GM12892 (cell line): ENCODE measurements at regions not wholly inside any gene's neighbourhood (a gene's known extent, or its start where the extent isn't known, plus 50 kb on each side); places are given as distances from the start of the nearest gene placed in this dataset.
"Not testable (repeated sequence)": the region's sequence is repeated elsewhere in the genome, so short reads cannot be mapped to it uniquely, and the experiment has no call there.

Experiments used
- POLR2A ChIP-seq: IDR thresholded peaks from 2 replicates; pipeline ENCODE4 v1.6.1; 2011; ENCODE audit warnings: low read depth, low read length, control low read depth
- POLR2AphosphoS5 ChIP-seq: IDR thresholded peaks from 2 replicates; pipeline ENCODE4 v1.6.1; 2011; ENCODE audit warnings: low read depth, low read length, control low read depth

DNA sequence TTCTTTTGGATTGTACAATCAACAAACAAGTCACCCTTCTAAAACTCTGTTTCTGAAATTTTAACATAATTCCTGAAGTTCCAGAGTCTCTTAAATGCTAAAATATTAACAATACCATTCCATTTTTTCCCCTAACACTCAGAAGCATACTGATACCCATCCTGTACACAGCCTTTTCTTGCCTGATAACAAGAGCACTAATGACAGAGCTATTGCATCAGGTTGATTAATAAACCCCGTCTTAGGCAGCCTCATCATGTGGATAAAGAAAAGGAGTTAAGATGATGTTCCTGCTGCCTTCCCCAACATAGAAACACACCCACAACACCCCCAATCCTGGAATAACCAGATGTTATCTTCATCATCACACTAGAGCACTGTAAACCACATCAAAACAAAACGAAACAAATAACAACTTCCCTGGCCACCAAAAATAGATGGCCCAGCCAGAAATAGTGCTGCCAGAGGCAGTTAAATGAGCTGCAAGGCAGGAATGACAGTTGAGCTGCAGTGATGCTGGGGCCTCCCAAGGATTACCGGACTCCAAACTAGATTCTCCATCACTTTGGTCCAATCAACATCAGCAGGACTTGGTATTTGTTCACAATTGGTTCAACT is 146.6 kb upstream of the NBPF9 start:
- not testable (repeated sequence) for TF ChIP-seq POLR2A, POLR2AphosphoS5
